Spleen (tissue), 7 donors: ENCODE measurements at regions not wholly inside any gene's neighbourhood (a gene's known extent, or its start where the extent isn't known, plus 50 kb on each side); places are given as distances from the start of the nearest gene placed in this dataset.

ENCODE experiments used
- POLR2A ChIP-seq, 3 donors: fragments of 450-650 bp; IDR thresholded peaks; one replicate each; pipeline ENCODE4 v1.5.1; 2017; ENCODE audit warnings: antibody characterized with exemption in 3 of 3, mild to moderate bottlenecking in 1 of 3
- POLR2AphosphoS5 ChIP-seq, 3 donors: sonication (generic); formaldehyde crosslinking; IDR thresholded peaks; one replicate each; pipeline ENCODE4 v1.5.1; 2017; ENCODE audit warnings: antibody characterized with exemption in 3 of 3
- TF ChIP-seq, protein P1 (sequence below), 11 experiments: fragments of 200-600 bp in 7 of 11; fragments of 450-650 bp in 4 of 11; sonication (generic) in 4 of 11; IDR thresholded peaks in 8 of 11; conservative IDR thresholded peaks in 3 of 11; 1 replicate in 7 of 11; 2 replicates in 4 of 11; pipeline versions ENCODE4 v1.4.0 to v1.8.0; 2016 to 2021; ENCODE audit warnings: antibody characterized with exemption in 11 of 11, inconsistent platforms in 4 of 11, mild to moderate bottlenecking in 1 of 11
- donor health status: DM: no; HTN: no; CAD: no; lungs with moderate emphysema.
- donor health status: DM: no; HTN: no; CAD: no.
- donor health status: DM: no; HTN: no; CAD: no.

DNA sequence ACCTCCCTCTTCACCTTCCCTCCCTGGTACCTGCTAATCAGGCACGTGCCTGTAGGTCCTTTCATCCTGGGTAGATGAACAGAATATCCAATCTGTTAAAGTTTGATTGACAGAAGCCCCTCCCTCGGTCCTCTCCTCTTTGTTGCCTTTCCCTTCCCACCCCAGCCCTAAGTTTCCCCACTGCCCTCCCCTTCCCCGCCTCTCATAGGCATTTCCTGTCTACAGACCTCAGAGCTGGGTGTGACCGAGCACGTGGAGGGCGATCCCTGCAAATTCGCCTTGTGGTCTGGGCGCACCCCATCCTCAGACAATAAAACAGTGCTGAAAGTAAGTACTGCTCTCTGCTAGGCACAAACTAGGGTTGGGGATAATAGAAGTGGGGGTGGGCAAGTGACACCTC is 239.2 kb upstream of the UMPS start:
- TF ChIP-seq POLR2A (IDR thresholded peaks at IDR 0.05) (no peak), POLR2AphosphoS5 (IDR thresholded peaks at IDR 0.05) (no peak)
- TF ChIP-seq, protein P1, sequence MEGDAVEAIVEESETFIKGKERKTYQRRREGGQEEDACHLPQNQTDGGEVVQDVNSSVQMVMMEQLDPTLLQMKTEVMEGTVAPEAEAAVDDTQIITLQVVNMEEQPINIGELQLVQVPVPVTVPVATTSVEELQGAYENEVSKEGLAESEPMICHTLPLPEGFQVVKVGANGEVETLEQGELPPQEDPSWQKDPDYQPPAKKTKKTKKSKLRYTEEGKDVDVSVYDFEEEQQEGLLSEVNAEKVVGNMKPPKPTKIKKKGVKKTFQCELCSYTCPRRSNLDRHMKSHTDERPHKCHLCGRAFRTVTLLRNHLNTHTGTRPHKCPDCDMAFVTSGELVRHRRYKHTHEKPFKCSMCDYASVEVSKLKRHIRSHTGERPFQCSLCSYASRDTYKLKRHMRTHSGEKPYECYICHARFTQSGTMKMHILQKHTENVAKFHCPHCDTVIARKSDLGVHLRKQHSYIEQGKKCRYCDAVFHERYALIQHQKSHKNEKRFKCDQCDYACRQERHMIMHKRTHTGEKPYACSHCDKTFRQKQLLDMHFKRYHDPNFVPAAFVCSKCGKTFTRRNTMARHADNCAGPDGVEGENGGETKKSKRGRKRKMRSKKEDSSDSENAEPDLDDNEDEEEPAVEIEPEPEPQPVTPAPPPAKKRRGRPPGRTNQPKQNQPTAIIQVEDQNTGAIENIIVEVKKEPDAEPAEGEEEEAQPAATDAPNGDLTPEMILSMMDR (IDR thresholded peaks at IDR 0.05 in 8 of 11, conservative IDR thresholded peaks at IDR 0.05 in 3 of 11) = no peak
